ENCODE measurements at regions not wholly inside any gene's neighbourhood (a gene's known extent, or its start where the extent isn't known, plus 50 kb on each side); places are given as distances from the start of the nearest gene placed in this dataset.

DNA sequence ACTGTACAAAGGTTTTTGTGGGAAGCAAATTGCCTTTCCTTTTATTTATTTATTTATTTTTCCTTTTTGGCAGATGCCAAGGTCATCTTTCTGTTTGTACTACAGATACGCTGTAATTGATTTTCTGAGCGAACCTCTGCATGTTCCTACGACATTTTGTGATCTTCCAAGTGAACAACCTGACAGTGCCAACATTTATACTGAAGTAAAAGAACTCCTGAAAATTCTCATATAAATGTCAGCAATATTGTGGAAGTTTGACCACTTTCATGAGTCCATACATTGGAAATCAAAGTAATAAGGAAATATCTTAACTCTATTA is 86.8 kb upstream of the EEPD1 start:
- DNase-seq (ENCODE audit: low spot score): no peak

- DNase-seq (ENCODE audit: low spot score): no peak
Measured at GRCh38 chr7:36070230-36070629, 82.8 kb upstream of the EEPD1 start.

DNA sequence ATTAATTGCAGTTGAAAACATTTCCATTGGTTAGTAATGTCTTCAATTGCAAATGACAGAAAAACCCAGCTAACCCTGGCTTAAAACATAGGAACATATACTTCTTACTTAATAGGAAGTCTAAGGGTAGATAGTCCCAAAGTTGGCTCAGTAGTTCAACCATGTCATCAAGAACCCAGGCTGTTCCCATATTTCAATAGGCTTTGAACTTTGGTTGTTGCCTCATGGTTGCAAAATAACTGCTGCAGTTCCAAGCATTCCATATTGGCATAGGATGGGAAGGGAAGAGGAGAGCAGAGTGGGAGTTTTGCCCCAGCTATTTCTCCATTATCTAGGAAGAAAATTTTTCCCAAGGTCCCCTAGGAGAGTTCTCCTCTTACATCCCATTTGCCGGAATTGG is 81.4 kb upstream of the EEPD1 start:
- DNase-seq (ENCODE audit: low spot score): no peak

- DNase-seq (ENCODE audit: low spot score): no peak
Measured at GRCh38 chr7:36072620-36073019, 80.4 kb upstream of the EEPD1 start.

DNA sequence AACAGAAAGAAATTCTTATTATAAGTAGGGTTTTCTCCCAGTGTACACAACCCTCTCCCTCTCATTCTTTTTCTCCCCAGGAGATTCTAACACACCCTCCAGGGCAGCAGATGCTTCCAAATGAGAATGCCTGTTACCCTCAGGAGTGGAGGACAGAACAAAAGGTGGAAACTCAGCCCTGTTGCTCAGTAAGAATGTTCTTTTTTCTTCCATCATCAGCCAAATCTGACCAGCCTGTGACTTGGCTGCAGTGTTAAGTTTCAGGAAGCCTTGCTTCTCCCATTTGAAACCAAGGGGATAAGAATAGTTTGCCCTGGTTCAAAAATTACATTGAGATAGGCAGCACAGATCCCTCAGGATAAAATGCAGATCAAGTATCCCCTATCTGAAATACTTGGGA is 77.5 kb upstream of the EEPD1 start:
- DNase-seq (ENCODE audit: low spot score): no peak

DNA sequence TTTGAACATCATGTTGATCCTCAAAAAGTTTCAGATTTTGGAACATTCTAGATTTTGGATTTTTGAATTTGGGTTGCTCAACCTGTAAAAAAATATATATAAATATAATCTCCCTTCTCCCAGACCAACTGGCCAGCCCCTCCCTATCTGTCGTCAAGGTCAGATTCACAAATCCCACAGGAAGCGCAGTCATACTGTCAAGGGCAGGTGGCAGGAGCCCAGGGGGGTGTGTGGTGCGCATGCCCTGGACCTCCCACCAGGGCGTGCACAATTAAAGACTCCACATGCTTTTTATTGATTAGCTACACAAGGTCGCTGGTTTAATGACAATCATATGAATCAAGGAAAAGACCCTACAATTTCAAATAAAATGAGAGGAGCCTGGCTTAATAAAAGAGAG is 77.0 kb upstream of the EEPD1 start:
- DNase-seq (ENCODE audit: low spot score): no peak

- DNase-seq (ENCODE audit: low spot score): no peak
Measured at GRCh38 chr7:36078816-36079360, 74.2 kb upstream of the EEPD1 start.

DNA sequence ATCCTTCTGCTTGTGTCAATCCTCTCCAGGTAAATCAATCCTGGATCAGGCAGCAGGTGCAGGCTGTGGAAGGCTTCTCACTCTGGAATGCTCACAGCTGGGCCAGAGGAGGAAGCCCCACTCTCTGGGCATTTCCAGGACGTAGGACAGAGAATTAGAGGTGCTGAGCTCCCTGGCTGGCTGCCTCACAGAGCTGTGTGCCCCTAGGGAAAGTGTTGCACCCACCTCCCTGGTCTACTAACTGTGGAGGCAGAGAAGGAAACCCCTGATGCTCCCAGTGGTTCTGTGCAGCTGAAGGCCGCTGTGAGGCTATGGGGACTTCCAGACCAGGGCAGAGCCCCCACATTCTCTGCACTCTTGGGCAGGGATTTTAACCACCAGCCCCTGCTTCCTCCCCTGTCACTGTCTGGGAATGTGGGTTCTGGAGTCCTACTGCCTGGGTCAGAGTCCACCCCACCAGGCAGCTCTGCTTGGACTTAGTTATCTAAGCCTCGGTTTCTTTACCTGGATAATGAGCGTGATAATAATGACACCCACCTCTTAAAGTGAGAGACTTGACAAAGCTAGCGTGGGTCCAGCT is 73.5 kb upstream of the EEPD1 start:
- no peak for DNase-seq (ENCODE audit: low spot score)

GRCh38 chr7:36080843-36081242 is 72.2 kb upstream of the EEPD1 start:
- no peak for DNase-seq (ENCODE audit: low spot score)

DNA sequence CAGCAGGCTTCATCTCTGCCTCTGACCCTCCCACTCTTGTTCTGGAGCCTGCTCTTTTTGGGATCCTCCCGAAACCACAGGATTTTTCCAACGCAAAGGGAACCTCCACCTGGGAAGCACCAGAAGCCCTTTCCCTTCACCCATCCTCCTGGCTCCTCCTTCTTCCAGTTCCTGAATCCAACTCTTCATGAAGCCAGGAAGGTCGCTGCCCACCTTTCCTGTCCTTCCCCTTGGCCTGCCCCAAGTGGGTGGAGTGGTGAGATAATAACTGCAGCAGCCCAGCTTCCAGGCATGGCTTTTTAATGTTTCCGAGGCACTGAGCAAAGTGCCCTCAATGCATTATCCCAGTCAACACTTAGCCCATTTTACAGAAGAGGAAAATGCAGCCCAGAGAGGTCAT is 70.8 kb upstream of the EEPD1 start:
- no peak for DNase-seq (ENCODE audit: low spot score)

DNA sequence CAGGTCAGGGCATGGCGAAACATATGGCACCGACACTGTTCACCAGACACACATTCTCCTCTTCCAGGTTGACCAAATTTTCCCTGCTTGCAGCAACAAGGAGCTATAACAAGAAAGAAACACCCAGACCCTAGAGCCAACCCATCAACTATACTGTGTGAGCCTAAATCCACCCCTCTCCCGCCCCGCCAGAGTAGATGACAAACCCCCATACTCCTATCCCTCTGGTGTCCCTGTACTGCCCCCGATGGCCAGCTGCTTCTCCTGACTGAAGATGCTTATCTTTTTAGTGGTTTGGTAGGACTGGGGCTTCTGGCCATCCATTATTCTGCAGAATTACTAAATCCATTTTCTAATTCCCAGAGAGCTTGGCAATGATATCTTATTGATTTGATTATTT is 70.1 kb upstream of the EEPD1 start:
- no peak for DNase-seq (ENCODE audit: low spot score)

DNA sequence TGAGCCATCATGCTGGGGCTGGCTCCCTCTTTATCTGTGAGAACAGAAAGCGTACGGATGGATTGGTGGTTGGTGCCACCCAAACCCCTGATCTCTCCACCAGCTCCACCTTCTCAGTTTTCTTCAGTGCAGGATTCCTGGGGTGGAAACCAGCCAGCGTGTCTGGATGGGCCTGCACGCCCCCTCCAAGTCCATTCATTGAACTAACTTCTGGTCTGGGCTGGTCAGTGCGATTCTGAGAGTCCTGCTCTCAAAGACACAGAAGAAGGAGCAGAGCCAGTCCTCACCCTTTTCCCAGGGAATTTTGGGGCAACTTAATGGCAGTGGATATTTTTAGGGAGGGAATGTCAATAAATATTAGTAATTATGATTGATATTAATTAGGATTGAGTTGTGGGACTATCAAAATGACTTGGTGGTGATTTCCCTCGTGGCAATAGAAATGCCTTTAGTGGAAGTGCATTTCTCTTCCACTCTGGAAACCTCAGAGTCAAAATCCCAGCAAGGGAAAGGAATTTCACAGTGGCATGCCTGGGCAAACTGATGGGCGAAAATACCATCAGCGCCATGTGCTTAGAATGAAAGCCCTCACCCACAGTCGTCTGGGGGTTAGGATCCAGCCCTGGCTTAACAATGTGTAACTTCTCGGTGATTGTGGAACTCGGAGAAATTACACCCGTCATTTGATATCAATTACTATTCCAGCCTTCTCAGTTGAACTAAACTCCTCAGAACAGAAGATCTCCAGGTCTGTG is 69.3 kb upstream of the EEPD1 start:
- DNase-seq (ENCODE audit: low spot score): no peak

DNA sequence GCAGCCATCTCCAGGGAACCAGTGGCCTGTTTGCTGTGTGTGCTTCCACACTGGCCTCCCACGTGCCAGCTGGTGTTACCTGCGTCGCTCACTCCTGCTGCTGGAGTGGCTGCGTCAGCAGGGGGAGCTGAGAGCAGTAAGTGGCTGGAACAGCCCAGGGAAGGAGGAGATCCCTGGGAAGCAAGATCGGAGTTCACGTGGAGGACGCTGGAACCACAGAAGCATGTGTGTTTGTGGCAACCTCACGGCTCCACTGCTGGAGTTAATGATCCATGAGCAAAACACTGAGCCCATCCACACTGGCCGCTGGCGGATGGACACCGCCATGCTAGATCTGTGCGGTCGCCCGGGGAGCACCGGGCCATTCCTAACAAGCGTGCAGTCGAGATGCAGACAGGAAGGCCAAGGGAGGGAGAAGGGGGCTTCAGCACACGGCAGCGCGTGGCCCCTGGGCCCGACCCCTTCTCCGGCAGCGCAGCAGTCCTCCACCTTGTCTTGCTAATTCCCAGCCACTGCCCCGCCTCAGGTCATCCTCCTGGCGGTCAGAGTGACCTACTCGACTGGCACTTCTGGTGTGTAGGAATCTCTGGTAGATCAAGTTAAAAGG is 68.5 kb upstream of the EEPD1 start:
- DNase-seq (ENCODE audit: low spot score): no peak

DNA sequence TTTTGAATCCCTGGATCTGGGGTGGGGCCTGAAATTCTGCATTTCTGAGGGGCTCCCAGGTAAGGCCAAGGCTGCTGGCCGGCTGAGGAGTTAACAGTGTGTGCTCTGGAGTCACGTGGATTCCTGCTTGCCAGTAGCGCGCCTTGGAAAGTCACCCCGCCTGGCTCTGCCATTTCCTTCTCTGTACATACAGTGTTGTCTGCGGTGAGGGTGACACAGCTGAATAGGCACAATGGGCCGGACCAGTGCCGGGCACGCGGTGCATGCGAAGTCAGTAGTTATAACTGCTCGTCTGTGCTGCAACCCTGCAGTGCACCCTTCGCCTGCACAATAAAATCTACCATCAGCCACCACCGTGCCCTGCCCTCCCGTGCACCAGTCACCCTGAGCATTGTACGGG is 68.0 kb upstream of the EEPD1 start:
- DNase-seq (ENCODE audit: low spot score): no peak

DNA sequence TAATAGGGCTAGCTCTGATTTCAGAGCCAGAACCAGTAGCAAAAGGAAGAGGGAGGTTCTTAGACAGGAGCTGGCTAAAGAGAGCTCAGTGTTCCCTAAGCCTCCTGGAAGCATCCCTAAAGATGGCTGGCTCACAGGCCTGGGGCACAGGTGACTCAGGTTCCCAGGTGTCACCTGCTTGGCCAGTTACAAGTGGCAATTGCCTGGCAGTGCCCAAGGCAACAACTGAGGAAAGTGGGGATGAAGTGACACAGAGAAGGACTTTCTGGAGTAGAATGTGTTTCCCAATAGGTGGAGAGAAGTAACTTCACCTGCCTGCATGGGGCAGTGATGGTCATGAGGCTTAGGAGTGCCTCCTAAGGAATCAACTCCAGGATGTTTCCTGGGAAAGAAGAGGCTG is 66.5 kb upstream of the EEPD1 start:
- no peak for DNase-seq (ENCODE audit: low spot score)

- DNase-seq (ENCODE audit: low spot score): no peak
Measured at GRCh38 chr7:36088553-36088952, 64.5 kb upstream of the EEPD1 start.

GRCh38 chr7:36088966-36089365 is 64.1 kb upstream of the EEPD1 start:
- no peak for DNase-seq (ENCODE audit: low spot score)

DNA sequence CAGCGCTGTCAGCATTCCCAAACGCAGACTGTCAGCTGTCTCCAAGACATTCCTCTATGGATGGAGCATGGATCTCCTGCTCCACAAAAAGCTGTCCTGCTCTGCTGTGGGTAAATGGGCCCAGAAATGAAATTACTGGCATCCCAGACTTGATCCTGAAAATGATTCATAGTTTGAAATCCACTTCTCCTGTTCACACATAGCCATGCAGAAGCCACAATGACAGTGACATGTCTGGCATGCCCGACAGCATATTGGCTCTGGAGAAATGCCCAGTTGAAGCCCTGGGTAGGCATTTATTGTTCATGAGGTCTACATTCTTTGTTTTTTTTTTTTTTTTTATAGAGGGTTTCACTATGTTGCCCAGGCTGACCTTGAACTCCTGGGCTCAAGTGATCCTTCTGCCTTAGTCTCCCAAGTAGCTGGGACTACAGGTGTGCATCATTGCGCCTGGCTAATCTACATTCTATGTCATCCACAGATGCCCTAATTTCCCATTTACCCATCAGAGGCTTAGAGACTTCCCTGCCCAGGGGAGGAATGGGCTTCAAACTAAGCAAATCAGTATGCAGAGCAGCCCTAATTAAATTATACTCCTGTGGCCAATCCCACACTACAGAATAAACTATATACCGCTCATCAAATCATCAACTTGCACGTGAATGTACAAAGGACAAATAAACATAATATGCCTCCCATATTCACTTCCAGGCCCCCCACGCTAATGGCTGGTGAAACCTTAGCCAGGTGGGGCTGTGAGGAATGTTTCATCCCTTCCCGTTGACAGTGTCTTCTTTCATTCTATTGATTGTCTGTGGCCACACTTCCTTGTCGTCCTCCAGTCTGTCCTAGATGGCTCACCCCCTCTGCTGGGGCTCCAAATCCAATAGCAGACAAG is 61.8 kb upstream of the EEPD1 start:
- DNase-seq (ENCODE audit: low spot score): no peak

DNA sequence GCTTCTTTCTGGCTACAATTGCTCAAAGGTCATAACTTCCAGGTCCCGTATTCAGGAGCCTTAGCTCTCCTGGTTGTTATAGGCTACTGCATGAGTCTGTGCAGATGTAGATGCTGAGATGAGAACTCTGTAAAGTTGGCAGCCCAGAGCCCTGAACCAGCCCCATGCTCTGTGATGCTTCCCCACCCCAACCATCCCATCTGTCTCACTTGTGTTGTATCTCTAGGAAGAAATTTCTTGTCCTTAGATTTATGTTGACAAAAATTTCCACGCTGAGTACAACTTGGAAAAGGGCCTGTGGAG is 61.2 kb upstream of the EEPD1 start:
- DNase-seq (ENCODE audit: low spot score): no peak

DNA sequence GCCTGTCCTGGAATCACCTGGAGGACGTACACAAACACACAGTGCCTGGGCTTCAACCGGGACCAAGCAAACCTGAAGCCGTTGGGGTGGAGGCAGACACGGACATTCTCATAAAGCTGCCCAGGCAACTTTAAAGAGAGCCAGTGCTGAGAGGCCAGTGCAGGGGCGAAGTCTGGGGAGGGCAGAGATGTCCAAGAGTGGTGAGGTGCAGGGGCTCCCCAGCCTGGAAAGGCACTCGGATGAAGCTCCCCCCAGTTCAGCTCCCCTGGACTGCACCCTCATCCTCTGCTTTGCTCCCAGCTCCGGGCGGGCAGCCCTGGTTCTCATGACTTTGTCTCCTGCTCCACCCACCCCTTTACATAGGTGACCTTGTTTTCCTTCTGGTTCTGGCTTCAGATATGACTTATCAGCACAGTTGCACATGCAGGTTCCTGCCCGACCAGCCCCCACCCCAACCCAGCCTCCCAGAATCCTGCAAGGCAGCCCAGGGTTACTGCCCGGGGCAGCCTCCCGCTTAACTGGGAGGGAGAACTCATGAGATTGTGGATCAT is 60.8 kb upstream of the EEPD1 start:
- no peak for DNase-seq (ENCODE audit: low spot score)

- no peak for DNase-seq (ENCODE audit: low spot score)
Measured at GRCh38 chr7:36096460-36097095, 56.5 kb upstream of the EEPD1 start.

DNA sequence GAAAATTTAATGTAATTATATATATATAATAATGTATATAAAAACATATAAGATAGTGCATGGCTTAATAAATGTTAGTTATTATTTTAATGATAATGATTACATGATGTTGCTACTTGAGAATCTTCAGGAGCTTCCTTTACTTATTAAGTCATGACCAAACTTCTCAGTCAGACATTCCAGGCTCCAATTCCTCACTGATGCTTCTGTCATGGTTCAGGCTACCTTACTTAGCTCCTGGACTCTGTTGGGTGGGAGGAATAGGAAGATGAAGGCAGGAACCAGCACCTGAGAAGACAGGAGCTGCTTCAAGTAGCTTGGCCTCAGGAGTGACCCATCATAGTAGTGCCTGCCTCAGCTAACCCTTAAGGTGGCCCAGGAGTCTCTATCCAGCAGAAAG is 55.0 kb upstream of the EEPD1 start:
- no peak for DNase-seq (ENCODE audit: low spot score)
